ENCODE measurements at regions not wholly inside any gene's neighbourhood (a gene's known extent, or its start where the extent isn't known, plus 50 kb on each side); places are given as distances from the start of the nearest gene placed in this dataset.

DNA sequence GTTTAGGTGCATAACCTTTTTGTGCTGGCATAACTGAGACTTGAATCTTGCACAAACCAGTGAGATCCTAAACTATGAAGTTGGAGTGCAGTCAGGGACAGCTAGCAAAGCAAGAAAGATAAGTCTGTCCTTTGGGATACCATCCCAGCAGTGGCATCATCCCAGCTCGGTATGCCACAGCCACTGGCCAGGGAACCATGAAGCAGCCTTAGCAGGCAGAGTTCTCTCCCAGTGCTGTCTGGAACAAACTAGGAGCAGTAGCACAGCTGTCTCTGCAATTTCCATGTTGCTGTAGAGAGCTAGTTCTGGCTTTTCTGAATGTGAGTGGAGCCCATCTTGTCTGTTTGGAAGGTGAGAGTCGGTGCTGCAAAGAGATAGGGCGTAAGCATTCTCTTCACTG, 130.3 kb downstream of the DTWD1 start:
- DNase-seq (ENCODE audit: low read depth) = no peak

DNA sequence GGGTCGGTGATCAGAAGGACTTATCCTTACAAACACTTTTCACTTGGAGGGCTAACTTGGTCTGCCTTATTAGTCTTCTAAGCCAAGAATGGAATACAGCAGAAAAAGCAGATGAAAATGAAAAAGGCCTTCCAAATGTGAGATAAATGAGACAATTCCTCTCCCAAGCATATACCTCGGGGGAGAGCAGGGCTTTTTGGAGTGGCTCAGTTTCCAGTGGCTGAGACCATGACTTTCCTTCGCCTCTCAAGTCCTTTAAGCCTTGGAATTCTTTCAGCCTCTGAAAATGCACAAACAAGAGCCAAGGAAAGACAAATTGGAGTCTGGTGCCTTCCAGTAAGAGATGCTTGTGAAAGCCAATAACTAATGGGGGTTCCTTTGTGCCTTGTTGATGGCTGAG, 130.9 kb downstream of the DTWD1 start:
- no peak for DNase-seq (ENCODE audit: low read depth)

DNA sequence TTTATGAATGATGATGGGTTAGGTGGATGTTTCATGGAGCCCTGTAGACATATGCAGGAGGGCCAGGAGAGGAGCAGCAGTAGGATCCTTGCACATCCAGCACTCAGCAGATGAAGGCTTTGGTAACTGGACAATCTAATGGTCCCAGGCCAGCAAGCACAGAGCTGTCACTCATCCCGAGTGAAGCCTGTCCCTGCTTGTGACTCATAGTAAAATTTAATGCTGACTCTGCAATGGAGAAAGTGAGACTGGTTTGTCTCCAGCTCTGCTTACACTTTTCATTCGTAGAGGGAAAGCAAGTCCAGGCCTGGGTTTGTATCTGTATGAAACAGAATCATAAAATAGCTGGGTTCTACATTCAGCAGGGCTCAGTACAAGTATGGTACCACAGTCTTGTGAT, 131.7 kb downstream of the DTWD1 start:
- no peak for DNase-seq (ENCODE audit: low read depth)

- no peak for DNase-seq (ENCODE audit: low read depth)
Observed at GRCh38 chr15:49758456-49758855, 137.6 kb downstream of the DTWD1 start.

DNA sequence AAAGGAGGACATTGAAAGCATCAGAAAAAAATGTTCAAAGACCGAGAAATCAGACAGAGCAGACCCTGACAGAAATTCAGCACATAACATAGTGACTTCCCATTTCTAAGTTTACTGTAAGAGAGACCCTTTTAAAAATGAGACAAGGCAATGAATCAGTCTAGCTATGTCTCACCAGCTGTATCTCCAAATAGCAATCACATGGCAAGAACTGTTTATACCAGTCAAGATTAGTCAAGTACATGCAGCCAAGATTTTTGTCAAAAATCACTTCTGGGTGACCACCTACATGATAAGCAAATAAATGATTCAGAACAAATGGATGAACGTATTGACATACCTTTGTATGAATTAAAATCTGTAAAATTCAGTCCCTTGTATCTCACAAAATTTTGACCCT, 138.0 kb downstream of the DTWD1 start:
- no peak for DNase-seq (ENCODE audit: low read depth)

- no peak for DNase-seq (ENCODE audit: low read depth)
Observed at GRCh38 chr15:49760749-49761148, 139.9 kb downstream of the DTWD1 start.

GRCh38 chr15:49769225-49769624, 148.4 kb downstream of the DTWD1 start:
- DNase-seq (ENCODE audit: low read depth) = no peak

GRCh38 chr15:49789436-49789835, 168.6 kb downstream of the DTWD1 start:
- DNase-seq (ENCODE audit: low read depth) = no peak

- DNase-seq (ENCODE audit: low read depth) = no peak
Observed at GRCh38 chr15:49793943-49794342, 173.1 kb downstream of the DTWD1 start.

- no peak for DNase-seq (ENCODE audit: low read depth)
Observed at GRCh38 chr15:49801796-49802195, 180.9 kb downstream of the DTWD1 start.

Data from amniotic epithelial cell (primary cell).